Thoracic aorta (tissue), 2 donors: ENCODE measurements at regions not wholly inside any gene's neighbourhood (a gene's known extent, or its start where the extent isn't known, plus 50 kb on each side); places are given as distances from the start of the nearest gene placed in this dataset.

Experiments
- ATAC-seq: fragments of 150-250 bp; one replicate; pipeline ENCODE4 v1.8.0; 2017; ENCODE audit warnings: low read depth; ENCODE audit not compliant: insufficient number of reproducible peaks, low FRiP score
- DNase-seq: peaks from one replicate; pipeline ENCODE4 v3.0.0-alpha.2; 2020; ENCODE audit warnings: low spot score
- H3K27ac ChIP-seq, 2 donors: fragments of 200-600 bp; sonication (generic); 1 replicate in 1 of 2; 2 replicates in 1 of 2; pipeline ENCODE4 v1.5.1; 2016; ENCODE audit warnings: mild to moderate bottlenecking in 2 of 2, moderate library complexity in 2 of 2
- H3K27me3 ChIP-seq: fragments of 200-600 bp; sonication (generic); replicated peaks from 2 replicates; pipeline ENCODE4 v1.6.0; 2016; ENCODE audit warnings: mild to moderate bottlenecking; ENCODE audit not compliant: insufficient read depth
- H3K36me3 ChIP-seq: fragments of 200-600 bp; sonication (generic); one replicate; pipeline ENCODE4 v1.5.1; 2016
- H3K4me1 ChIP-seq, 2 donors: fragments of 200-600 bp; sonication (generic); 1 replicate in 1 of 2; 2 replicates in 1 of 2; pipeline versions ENCODE4 v1.5.1 to v1.6.0; 2016; ENCODE audit warnings: low read depth in 2 of 2, mild to moderate bottlenecking in 1 of 2; ENCODE audit not compliant: control insufficient read depth in 1 of 2
- H3K4me3 ChIP-seq: fragments of 200-600 bp; sonication (generic); 2 replicates; pipeline ENCODE4 v1.5.1; 2016; ENCODE audit warnings: mild to moderate bottlenecking
- H3K9me3 ChIP-seq: fragments of 200-600 bp; sonication (generic); 2 replicates; pipeline ENCODE4 v1.5.1; 2016
- CTCF ChIP-seq: fragments of 200-600 bp; sonication (generic); IDR thresholded peaks from one replicate; pipeline ENCODE4 v1.5.1; 2019; ENCODE audit warnings: antibody characterized with exemption

GRCh38 chr14:21940887-21941856 lies 267.6 kb upstream of the OR4E1 start:
- Histone ChIP-seq H3K27ac (no peak overlapping the region), H3K4me1 (no peaks in the 10 kb centered on the region), H3K9me3 (no peaks in the 10 kb centered on the region), H3K27me3 (no peaks in the 10 kb centered on the region), H3K36me3 (no peaks in the 10 kb centered on the region), H3K4me3 (no peak overlapping the region)
- no peak for ATAC-seq
- no peak for TF ChIP-seq CTCF
- DNase-seq: no peak

GRCh38 chr14:21939836-21940235 lies 266.2 kb upstream of the OR4E1 start:
- no peaks in the 10 kb centered on the region for H3K9me3 ChIP-seq
- TF ChIP-seq CTCF: no peak
- ATAC-seq (no peak), DNase-seq (no peak)
- H3K4me3 ChIP-seq: no peak overlapping the region
- H3K27me3 ChIP-seq: no peaks in the 10 kb centered on the region
- H3K4me1 ChIP-seq: no peaks in the 10 kb centered on the region
- no peaks in the 10 kb centered on the region for H3K36me3 ChIP-seq
- no peak overlapping the region for H3K27ac ChIP-seq

- Histone ChIP-seq H3K27me3 (no peaks in the 10 kb centered on the region), H3K36me3 (no peaks in the 10 kb centered on the region), H3K27ac (no peak overlapping the region), H3K9me3 (no peaks in the 10 kb centered on the region), H3K4me3 (no peak overlapping the region), H3K4me1 (no peaks in the 10 kb centered on the region)
- ATAC-seq (no peak), DNase-seq (no peak)
- no peak for TF ChIP-seq CTCF
Observed at GRCh38 chr14:21937996-21938395, 264.4 kb upstream of the OR4E1 start.

- ATAC-seq: no peak
- Histone ChIP-seq H3K4me3 (no peak overlapping the region), H3K9me3 (no peaks in the 10 kb centered on the region), H3K36me3 (no peaks in the 10 kb centered on the region), H3K27ac (no peak overlapping the region), H3K27me3 (no peaks in the 10 kb centered on the region), H3K4me1 (no peaks in the 10 kb centered on the region)
- TF ChIP-seq CTCF: no peak
- DNase-seq: no peak
Observed at GRCh38 chr14:21933681-21934080, 260.1 kb upstream of the OR4E1 start.

- H3K4me3 ChIP-seq: no peak overlapping the region
- no peak for TF ChIP-seq CTCF
- H3K4me1 ChIP-seq: no peaks in the 10 kb centered on the region
- no peaks in the 10 kb centered on the region for H3K36me3 ChIP-seq
- no peak overlapping the region for H3K27ac ChIP-seq
- H3K27me3 ChIP-seq: no peaks in the 10 kb centered on the region
- ATAC-seq: no peak
- no peak for DNase-seq
- no peaks in the 10 kb centered on the region for H3K9me3 ChIP-seq
Observed at GRCh38 chr14:21924479-21924878, 250.9 kb upstream of the OR4E1 start.
